Lower leg skin (tissue), 3 donors: ENCODE measurements at regions not wholly inside any gene's neighbourhood (a gene's known extent, or its start where the extent isn't known, plus 50 kb on each side); places are given as distances from the start of the nearest gene placed in this dataset.

ENCODE experiments used
- CTCF ChIP-seq, 3 donors: fragments of 450-650 bp; IDR thresholded peaks; one replicate each; pipeline ENCODE4 v1.5.1; 2016; ENCODE audit warnings: antibody characterized with exemption in 3 of 3, mild to moderate bottlenecking in 3 of 3, moderate library complexity in 2 of 3
- POLR2A ChIP-seq, 2 donors: fragments of 450-650 bp; IDR thresholded peaks; one replicate each; pipeline ENCODE4 v1.6.1; 2016 to 2017; ENCODE audit warnings: antibody characterized with exemption in 2 of 2, mild to moderate bottlenecking in 1 of 2, moderate library complexity in 1 of 2

- TF ChIP-seq CTCF (IDR thresholded peaks at IDR 0.05) = no peak
- no peak for TF ChIP-seq POLR2A (IDR thresholded peaks at IDR 0.05)
These were observed 249.4 kb upstream of the MGAT5 start for GRCh38 chr2:134004467-134004866.
